ENCODE measurements at regions not wholly inside any gene's neighbourhood (a gene's known extent, or its start where the extent isn't known, plus 50 kb on each side); places are given as distances from the start of the nearest gene placed in this dataset.

DNA sequence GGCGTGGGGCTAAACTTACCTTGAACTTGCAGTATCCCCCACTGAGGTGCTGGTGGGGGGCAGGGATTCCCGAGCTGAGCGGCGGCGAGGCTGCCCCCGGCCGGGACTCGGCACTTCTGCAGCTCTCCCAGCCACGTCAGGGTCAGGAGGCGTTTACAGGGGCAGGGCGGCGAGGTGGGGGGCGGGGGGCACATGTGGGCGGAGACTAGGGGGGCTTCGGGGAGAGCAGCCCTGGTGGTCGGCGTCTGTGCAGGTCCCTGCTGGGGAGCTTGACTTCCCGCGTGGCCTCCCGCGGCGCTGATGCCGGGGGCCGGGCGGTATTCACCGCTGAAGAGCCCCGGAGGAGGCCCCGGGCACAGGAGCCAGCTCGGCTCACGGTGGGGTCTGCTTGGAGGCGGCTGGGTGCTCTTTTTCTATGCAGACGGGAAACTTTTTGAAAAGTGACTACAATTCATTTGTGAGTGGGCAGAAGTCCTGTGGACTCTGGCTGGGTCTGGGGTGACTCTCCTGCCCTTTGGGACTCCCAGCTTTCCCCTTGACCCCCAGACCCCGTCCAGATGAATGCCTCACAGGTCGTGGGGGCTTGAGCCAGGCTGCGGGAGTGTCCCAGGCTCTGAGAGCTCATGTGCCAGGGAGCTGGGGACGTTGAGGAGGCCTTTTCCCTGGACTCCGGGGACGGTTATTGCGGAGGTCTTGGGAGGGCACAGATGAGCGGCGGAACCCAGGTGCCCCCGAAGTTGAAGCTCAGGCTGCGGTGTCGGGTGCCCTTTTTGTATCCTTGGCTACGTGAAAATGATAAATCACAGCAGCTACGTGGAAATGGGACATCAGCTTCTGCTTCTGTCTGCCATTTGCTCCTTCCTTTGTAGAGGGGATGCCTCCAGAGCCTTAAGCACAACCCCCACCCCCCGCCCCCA is 75.9 kb upstream of the GATA5 start:
- no peaks in the 10 kb centered on the region for H3K4me1 ChIP-seq (ENCODE audit: insufficient read depth)
- peak overlapping the region; percentile 60 for H3K4me3 ChIP-seq (ENCODE audit: low read depth, low read length)
- no peaks in the 10 kb centered on the region for H3K36me3 ChIP-seq (ENCODE audit: insufficient read depth)
- WGBS, result 17% methylated on average over 47 of the region's 47 CpGs
- no peak for DNase-seq (ENCODE audit: extremely low spot score)
- no peak overlapping the region for H3K27ac ChIP-seq (ENCODE audit: low read depth)

DNA sequence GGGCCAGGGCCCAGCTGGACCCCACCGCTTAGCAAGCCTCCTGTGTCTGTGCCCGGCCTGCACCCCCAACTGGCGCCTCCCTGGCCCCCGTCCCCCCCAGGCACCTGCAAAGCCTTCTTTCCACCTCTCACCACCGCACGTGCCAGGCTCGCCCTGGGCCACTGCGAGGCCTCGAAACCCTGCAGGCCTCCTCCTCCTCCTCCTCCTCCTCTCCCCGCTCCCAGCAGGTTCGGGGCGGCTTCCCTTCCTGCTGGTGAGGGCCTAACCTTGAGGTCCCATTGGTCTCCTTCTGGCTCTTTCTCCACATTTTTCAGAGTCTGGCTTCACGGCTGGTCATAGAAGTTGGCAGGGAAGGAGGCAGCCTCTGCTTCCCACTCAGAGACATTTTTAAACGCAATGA is 76.8 kb upstream of the GATA5 start:
- Histone ChIP-seq H3K36me3 (ENCODE audit: insufficient read depth) (no peaks in the 10 kb centered on the region), H3K4me1 (ENCODE audit: insufficient read depth) (no peaks in the 10 kb centered on the region), H3K27ac (ENCODE audit: low read depth) (no peak overlapping the region), H3K4me3 (ENCODE audit: low read depth, low read length) (no peak overlapping the region)
- 65% methylated on average over 14 of the region's 14 CpGs for WGBS
- no peak for DNase-seq (ENCODE audit: extremely low spot score)

DNA sequence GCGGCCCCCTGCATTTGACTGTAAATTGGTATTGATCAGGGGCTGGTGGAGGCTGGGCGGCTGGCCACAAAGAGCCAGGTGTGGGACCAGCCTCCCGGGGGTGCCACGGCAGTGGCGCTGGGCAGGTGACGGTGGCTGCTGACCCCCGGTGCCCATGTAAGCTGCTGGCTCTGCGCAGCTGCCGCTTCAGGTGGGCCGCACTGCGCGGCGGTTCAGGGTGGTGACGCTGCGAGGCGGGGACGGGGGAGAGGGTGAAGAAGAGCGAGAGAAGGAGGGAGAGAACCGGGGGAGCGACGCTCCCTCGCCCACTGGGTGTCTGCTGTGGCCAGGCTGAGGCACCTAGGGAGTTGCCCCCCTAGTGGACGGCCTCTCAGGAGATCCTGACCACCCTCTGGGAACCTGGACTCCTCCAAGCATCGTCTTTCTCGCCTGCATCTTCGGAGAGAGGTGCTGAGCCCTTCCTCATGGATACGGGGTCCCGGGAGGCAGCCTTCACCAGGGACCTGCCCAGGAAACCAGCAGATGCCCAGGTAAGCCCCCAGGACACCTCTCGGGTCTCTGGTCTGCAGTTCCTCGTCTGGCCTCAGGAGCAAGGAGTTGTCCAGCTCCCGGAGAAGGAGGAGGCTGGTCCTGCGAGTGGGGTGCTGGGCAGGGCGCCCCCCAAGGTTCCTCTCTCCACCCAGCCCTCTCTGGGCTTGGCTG is 77.5 kb upstream of the GATA5 start:
- H3K27ac ChIP-seq (ENCODE audit: low read depth), result no peak overlapping the region
- no peaks in the 10 kb centered on the region for H3K36me3 ChIP-seq (ENCODE audit: insufficient read depth)
- no peak overlapping the region for H3K4me3 ChIP-seq (ENCODE audit: low read depth, low read length)
- WGBS, result 78% methylated on average over 33 of the region's 33 CpGs
- H3K4me1 ChIP-seq (ENCODE audit: insufficient read depth), result no peaks in the 10 kb centered on the region
- DNase-seq (ENCODE audit: extremely low spot score), result no peak

DNA sequence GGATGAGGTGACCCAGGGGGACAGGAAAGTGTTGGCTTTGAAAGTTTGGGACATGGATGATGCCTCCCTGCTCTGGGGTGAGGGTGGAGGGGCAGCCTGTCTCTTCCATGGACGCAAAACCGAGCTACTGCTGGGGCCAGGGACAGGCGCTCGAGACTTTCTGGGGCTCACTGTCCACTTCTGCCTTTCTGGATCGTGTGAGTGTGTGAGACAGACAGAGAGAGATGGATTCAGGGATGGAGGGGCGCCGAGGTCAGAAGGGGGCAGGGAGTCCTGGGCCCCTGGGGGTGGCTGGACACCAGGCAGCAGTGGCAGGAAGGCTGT is 78.0 kb upstream of the GATA5 start:
- WGBS, result 52% methylated on average over 7 of the region's 7 CpGs
- Histone ChIP-seq H3K4me3 (ENCODE audit: low read depth, low read length) (no peak overlapping the region), H3K4me1 (ENCODE audit: insufficient read depth) (no peaks in the 10 kb centered on the region)

DNA sequence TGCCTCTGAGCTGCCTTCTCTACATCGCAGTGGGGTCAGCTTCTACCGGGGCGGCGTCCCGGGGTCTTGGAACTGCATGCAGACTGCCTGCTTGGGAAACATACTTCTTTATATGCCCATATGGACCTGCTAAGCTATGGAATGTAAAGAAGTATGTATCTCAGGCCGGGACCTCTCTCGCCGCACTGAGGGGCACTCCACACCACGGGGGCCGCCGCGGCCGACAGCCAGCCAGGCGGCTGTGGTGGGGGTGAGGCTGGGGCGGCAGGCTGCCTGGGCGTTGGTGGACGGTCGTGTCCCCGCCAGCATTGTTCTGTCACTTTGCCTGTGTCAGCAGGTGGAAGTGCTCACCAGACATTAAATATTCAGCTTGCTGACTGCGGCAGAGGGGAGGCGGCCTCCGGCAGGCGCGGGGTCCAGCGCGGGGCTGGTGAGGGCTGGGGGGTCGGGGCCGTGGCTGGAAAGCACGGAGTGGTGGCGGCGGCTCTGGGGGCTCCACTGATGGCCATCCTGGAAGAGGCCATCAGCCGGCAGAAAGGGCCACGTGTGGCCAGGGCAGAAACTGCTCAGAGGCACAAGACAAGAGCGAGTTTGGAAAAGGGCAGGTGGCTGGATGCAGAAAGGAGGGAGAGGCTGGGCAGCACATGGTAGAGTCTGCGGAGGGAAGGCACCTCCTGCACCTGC is 78.6 kb upstream of the GATA5 start:
- Histone ChIP-seq H3K4me1 (ENCODE audit: insufficient read depth) (no peaks in the 10 kb centered on the region), H3K36me3 (ENCODE audit: insufficient read depth) (no peaks in the 10 kb centered on the region), H3K27ac (ENCODE audit: low read depth) (no peak overlapping the region), H3K4me3 (ENCODE audit: low read depth, low read length) (no peak overlapping the region)
- WGBS, result 33% methylated on average over 35 of the region's 35 CpGs
- no peak for DNase-seq (ENCODE audit: extremely low spot score)

More for the DNA sequence above, 78.0 kb upstream of the GATA5 start:
- no peak for DNase-seq (ENCODE audit: extremely low spot score)
- Histone ChIP-seq H3K27ac (ENCODE audit: low read depth) (no peak overlapping the region), H3K36me3 (ENCODE audit: insufficient read depth) (no peaks in the 10 kb centered on the region)

DNA sequence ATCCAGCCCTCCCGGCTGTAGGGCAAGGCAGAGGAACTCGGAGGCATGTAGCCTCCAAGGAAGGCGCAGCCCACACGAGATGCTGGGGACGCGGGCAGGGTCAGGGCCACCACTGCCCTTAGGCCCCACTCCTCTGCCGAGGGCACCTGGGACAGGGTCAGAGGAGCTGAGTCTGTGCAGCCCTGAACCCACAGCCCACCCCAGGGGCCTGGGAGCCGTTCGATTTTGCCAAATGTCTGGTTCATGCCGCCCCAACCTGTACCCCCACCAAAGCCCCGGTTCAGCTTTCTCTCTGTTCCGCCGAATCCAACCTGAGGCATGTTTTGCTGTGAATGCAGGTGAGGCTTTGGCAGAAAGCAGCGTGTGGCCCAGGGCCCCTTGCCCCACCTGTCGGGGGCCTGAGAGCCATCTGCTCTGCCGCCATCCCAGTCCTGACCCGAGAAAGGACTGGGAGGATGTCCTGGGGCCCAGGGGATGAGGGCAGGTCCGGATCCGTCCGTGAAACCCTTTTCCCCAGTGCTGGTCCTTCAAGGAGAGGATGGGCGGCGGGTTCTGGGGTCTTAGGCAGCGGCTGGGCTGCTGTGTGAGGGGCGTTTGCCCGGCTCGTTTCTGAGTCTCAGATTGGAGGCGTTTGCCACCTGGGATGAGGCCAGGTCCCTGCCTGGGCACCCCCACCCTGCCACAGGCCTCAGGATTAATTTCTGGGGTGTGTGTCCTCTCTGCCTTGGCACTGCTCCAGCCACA is 79.3 kb upstream of the GATA5 start:
- Histone ChIP-seq H3K4me3 (ENCODE audit: low read depth, low read length) (no peak overlapping the region), H3K4me1 (ENCODE audit: insufficient read depth) (no peaks in the 10 kb centered on the region), H3K36me3 (ENCODE audit: insufficient read depth) (no peaks in the 10 kb centered on the region), H3K27ac (ENCODE audit: low read depth) (no peak overlapping the region)
- WGBS, result 75% methylated on average over 27 of the region's 27 CpGs
- DNase-seq (ENCODE audit: extremely low spot score), result no peak

DNA sequence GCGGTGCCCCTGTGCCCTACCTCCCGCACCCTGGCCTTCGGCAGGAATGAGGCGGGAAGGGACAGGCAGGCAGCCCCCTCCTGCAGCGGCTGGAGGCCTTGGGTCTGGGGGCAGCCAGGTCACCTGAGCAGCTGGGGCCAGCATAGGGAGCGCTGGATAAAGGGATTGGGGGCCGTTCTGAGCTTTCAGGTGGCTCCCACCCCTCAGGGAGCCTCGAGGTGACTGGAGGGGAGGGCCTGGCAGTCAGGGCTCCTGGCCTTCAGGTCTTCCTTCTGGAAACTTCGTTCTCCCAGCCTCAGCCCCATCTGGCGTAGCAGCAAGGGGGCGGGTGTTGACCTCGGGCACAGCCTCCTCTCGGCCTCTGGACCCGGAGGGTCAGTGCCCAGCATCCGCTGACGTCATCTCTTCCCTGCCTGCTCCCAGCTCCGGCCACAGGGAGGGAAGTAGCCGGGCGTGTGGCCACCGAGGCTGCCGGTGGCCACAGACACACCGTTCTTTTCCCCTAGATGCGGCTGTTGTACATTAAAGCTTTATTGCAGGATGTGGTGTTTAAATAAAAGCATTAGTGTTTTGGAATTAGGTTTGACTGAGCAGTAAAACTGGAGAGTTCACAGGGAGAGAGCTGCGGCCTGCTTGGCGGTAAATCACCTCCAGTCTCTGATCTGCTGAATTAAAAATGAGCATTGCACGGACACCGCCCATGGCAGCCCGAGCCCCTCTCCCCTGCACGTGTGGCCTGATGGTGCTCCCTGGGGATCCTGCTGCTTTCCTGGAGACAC is 80.0 kb upstream of the GATA5 start:
- Histone ChIP-seq H3K36me3 (ENCODE audit: insufficient read depth) (no peaks in the 10 kb centered on the region), H3K4me1 (ENCODE audit: insufficient read depth) (no peaks in the 10 kb centered on the region), H3K4me3 (ENCODE audit: low read depth, low read length) (no peak overlapping the region), H3K27ac (ENCODE audit: low read depth) (no peak overlapping the region)
- WGBS, result 44% methylated on average over 29 of the region's 29 CpGs
- DNase-seq (ENCODE audit: extremely low spot score), result no peak

DNA sequence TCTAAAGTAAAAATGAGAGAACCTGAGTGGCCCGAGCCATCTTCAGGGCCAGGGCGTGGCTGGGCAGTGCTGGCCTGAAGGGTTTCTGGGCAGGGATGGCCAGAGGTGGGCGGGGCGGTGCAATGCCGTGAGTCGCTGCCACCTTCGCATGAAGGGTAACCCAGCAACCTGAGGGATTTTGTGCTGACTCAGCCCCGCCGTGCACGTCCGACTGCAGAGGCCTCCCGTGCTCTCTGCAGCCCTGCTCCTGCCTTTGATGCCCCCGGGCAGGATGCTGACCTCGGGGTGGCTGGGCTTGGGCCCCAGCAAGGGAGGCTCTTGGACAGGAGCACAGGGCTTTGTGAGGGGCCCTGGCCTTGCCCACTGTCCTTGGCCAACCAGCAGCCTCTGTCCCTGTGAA is 81.7 kb upstream of the GATA5 start:
- no peak for DNase-seq (ENCODE audit: extremely low spot score)
- Histone ChIP-seq H3K27ac (ENCODE audit: low read depth) (no peak overlapping the region), H3K4me1 (ENCODE audit: insufficient read depth) (no peaks in the 10 kb centered on the region), H3K4me3 (ENCODE audit: low read depth, low read length) (no peak overlapping the region), H3K36me3 (ENCODE audit: insufficient read depth) (no peaks in the 10 kb centered on the region)
- 65% methylated on average over 14 of the region's 14 CpGs for WGBS

DNA sequence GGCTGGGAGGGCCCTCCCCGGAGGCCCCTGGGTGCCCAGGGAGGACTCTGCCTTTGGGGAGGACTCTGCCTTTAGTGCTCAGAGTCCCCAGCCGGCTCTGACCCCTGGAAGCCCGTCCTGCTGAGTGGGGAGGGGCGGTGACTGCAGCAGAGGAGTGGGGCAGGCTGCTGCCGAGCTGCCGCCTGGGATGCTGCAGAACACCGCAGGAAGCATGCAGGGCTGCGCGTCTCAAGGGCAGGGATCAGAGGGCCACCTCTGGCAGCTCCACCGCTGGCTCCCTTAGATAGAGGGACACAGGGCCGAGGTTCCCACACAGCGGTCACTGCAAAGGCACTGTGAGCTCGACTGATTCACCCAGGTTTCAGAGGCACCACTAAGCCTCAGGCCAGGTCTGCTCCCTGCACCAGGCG is 82.2 kb upstream of the GATA5 start:
- Histone ChIP-seq H3K4me3 (ENCODE audit: low read depth, low read length) (no peak overlapping the region), H3K36me3 (ENCODE audit: insufficient read depth) (no peaks in the 10 kb centered on the region), H3K27ac (ENCODE audit: low read depth) (no peak overlapping the region), H3K4me1 (ENCODE audit: insufficient read depth) (no peaks in the 10 kb centered on the region)
- WGBS, result 64% methylated on average over 14 of the region's 14 CpGs
- DNase-seq (ENCODE audit: extremely low spot score), result no peak

DNA sequence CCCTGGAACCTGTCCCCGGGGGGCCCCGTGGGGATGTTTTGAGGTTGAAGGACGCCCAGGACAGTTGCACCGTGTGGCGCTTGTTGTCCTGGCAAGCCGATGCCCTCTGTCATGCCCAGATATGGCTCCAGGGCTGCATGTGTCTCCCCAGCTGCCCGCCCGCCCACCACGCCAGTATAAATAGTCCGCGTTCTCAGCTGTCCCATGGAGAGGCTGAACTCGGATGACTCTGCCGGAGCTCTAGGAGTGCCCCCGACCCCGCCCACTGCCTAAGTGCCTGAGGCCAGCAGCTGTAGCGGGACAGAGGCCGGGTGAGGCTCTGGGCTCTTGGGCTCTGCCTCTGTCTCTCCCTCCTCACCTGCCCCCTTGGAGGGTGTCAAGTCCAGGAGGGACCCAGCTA is 83.0 kb upstream of the GATA5 start:
- 50% methylated on average over 17 of the region's 17 CpGs for WGBS
- no peak overlapping the region for H3K27ac ChIP-seq (ENCODE audit: low read depth)
- no peak for DNase-seq (ENCODE audit: extremely low spot score)
- no peak overlapping the region for H3K4me3 ChIP-seq (ENCODE audit: low read depth, low read length)
- H3K4me1 ChIP-seq (ENCODE audit: insufficient read depth), result no peaks in the 10 kb centered on the region
- no peaks in the 10 kb centered on the region for H3K36me3 ChIP-seq (ENCODE audit: insufficient read depth)

DNA sequence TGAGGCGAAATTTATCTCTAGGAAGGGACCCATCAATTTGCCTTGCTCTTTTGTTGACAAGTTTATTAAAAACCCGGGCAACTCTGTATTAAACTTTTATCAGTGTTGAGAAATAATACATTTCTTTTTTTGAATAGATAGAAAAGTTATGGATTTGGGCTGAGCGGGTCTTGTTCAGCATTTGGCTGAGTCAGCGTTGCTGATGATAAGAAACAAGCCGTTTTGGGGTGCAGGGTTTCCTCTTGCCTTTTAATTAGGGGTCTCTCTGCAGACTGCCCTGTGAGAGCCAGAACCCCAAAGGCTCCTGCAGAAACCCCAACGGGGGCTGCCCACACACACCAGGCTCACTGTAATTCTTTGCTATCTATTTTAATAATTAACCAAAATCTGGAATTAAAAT is 82.1 kb upstream of the SLCO4A1 start:
- Histone ChIP-seq H3K4me1 (ENCODE audit: insufficient read depth) (no peaks in the 10 kb centered on the region), H3K27ac (ENCODE audit: low read depth) (no peak overlapping the region), H3K4me3 (ENCODE audit: low read depth, low read length) (no peak overlapping the region), H3K36me3 (ENCODE audit: insufficient read depth) (no peaks in the 10 kb centered on the region)
- 52% methylated on average over 6 of the region's 6 CpGs for WGBS
- no peak for DNase-seq (ENCODE audit: extremely low spot score)

DNA sequence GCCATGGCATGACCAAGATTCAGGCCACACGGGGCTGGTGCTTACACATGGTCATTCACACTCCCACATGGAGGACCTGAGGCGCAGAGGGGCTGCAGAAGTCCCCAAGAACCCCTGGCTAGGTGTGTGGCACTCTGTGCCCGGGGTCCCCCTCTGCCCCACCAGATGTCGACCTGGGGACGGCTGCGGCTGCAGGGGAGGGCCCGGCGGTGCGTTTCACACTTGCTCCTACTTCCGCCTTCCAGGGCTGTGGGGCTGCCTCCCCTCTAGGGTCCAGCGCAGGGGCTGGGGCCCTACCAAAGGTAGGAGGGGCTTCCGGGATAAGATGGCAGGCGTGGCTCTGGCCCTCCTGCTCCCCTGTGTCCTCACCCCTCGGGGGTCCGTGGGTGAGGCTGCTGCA is 81.1 kb upstream of the SLCO4A1 start:
- H3K27ac ChIP-seq (ENCODE audit: low read depth), result no peak overlapping the region
- H3K4me1 ChIP-seq (ENCODE audit: insufficient read depth), result no peaks in the 10 kb centered on the region
- 68% methylated on average over 15 of the region's 15 CpGs for WGBS

DNA sequence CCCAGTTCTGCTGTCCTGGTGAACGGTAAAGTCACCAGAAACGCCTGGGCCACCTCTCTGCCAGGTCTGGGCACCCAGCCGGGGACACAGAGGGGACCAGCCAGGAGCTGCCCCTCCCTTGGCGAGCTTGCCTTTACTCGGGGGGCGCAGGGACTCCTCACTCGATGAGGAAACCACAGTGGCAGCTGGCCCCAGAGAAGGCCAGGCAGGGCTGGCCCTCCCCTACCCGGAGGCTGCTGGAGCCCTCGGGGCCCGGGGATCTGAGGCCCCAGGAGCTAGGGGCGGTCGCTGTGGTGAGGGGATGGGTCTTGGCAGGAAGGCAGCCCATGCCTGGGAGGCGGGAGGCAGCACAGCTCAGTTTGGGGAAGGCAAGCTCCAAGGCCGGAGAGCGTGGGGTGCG is 80.4 kb upstream of the SLCO4A1 start:
- H3K4me1 ChIP-seq (ENCODE audit: insufficient read depth), result no peaks in the 10 kb centered on the region
- no peaks in the 10 kb centered on the region for H3K36me3 ChIP-seq (ENCODE audit: insufficient read depth)
- H3K27ac ChIP-seq (ENCODE audit: low read depth), result no peak overlapping the region
- DNase-seq (ENCODE audit: extremely low spot score), result no peak
- 48% methylated on average over 16 of the region's 16 CpGs for WGBS
- no peak overlapping the region for H3K4me3 ChIP-seq (ENCODE audit: low read depth, low read length)

More for the DNA sequence above, 81.1 kb upstream of the SLCO4A1 start:
- no peak for DNase-seq (ENCODE audit: extremely low spot score)
- Histone ChIP-seq H3K36me3 (ENCODE audit: insufficient read depth) (no peaks in the 10 kb centered on the region), H3K4me3 (ENCODE audit: low read depth, low read length) (no peak overlapping the region)
